Stimulated activated CD4-positive, alpha-beta T cell treated with anti-CD3 and anti-CD28 coated beads, TNF-alpha, amount 100 ng/mL, for 48 hours (primary cell): ENCODE measurements at regions not wholly inside any gene's neighbourhood (a gene's known extent, or its start where the extent isn't known, plus 50 kb on each side); places are given as distances from the start of the nearest gene placed in this dataset.

Source experiments
- DNase-seq, 3 donors: peaks; one replicate each; pipeline ENCODE4 v3.0.0-alpha.2; 2020; ENCODE audit warnings: low read depth in 3 of 3

DNA sequence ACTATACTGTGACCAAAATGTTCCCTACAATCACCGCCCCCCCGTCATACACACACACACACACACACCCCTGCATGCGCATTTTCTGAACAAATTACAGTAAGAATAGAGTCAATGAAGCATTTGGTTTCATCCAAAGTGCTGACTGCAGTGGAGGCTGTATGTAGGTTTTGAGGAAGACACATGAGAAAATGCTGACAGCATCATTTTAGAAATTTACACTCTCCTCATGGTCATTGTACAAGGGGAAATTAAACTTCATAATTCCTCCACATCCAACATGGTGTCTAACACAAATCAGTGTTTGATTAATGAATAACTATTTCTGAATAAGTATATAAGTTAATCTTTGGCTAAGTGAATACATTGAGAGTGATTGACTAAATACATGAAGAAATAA lies 1126.8 kb upstream of the PHF14 start:
- no peak for DNase-seq

DNA sequence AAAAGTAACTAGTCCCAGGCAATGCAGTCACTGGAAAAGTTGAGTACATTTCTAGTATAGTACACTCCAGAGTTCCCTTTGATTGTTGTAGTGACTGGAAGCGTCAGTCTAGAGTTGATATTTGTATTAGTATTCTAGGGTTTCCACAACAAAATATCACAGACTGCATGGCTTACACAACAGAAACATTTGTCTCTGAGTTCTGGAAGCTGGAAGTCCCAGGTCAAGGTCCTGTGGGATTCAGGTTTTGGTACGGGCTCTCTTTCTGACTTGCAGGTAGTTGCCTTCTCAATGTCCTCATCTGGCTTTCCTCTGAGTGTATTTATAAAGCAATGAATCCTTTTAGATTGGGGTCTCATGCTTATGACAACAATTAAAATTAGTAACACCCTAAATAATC lies 1119.1 kb upstream of the PHF14 start:
- DNase-seq, result no peak

DNA sequence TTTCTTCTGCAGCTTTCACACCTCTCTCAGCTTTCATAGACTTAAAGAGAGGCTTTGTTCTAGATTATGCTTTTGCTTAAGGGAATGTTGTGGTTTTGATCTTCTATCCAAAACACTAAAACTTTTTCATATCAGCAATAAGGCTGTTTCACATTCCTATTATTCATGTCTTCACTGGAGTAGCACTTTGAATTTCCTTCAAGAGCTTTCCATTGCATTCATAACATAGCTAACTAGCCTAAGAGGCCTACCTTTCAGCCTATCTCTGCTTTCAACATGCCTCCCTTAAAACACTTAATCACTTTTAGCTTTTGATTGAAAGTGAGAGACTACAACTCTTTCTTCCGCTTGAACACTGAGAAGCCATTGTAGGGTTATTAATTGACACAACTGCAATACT lies 1117.0 kb upstream of the PHF14 start:
- DNase-seq, result no peak

DNA sequence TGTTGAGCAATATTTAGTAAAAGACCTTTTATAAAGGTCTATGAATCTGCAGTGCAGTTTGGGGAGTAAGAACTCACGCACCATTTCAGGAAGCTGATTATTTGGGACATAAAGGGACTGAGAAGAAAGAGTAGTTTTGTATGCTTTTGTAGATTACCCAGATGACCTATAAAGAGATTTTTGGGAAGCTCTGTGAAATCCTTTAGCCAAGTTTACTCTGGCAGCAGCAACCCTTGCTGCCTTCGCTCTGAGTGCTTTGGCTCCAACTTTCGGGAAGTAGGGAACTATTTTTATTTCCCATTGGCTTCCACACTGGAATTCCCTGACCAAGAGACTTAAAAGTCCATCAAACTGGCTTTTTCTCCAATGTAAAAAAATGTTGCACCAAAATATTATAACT lies 1110.1 kb upstream of the PHF14 start:
- DNase-seq, result no peak

DNA sequence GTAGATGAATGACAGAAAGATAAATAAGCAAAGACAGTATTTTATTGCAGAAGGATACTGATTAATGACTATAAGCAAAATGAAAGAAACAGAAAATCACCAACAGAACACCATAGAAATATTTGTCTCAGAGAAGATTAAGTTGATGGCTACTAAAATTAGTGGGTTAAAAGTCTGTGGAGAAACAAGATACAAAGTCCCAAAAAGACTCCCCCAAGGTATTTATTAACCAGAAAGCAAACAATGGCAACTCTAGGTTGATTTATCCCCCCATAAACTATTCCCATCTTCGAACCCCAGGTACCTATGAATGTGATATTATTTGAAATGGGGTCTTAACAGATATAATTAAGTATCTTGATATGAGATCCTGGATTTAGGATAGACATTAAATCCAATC lies 1104.5 kb upstream of the PHF14 start:
- no peak for DNase-seq

DNA sequence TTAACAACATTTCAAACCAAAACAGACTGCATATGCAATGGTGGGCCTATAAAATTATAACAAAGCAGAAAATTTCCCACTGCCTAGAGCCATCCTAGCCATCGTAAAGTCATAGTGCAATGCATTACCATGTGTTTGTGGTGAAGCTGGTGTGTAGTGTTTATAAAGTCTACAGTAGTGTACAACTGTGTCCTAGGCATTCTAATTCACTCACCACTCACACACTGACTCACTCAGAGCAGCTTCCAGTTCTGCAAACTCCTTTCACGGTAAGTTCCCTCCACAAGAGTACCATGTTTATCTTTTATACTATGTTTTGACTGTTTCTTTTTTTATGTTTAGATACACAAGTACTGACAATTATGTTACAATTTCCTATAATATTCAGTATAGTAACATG lies 1104.1 kb upstream of the PHF14 start:
- DNase-seq, result no peak

DNA sequence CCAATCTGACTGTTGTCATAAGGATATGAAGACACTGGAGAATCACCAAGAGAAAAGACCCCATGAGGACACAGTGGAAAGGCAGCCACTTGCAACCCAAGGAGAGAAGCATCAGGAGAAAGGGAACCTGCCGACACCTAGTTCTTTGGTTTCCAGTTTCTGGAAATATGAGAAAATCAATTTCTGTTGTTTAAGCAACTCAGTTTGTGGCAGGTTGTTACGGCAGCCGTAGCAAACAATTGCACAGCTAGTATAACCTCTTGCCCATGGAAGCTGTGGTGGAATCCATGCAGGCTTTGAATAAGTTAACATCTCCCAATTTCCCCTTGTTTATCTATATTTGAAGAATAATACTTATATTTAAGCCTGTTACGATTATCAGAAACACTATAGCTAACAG lies 1103.0 kb upstream of the PHF14 start:
- DNase-seq, result no peak

DNA sequence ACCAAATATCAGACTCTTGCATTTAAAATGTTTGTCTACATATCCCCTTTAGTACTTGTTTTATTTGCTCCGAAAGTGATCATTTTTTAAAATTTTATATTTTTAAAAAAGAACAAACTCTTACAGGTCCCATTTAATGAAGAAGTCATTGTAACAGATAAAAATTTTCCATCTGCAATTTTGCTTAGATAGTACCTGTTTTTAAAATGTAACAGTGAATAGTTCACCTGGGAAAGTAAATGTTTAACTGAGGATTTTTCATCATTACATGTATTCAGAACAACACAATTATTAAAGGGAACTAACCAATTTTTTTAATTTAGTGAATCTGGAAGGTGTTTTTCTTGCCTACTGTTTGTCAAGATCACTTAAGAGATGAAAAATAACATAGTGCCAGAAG lies 1099.5 kb upstream of the PHF14 start:
- DNase-seq, result no peak

DNA sequence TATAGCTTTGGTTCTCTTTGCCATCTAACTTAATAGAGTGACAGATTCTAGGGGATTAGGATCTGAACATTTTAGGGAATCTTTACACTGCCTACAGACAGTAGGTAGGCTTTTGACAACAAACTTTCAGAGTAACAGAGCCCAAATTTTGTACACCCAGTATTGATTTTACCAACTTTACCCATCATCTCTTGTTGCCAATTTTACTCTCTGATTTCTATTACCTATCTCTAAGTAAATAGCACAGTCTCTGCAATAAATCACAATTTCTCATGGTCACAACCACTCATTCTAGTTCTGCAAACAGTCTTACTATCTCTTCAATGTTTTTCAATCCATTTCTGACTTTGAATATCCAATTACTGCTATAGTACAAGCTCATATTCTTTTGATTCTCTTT lies 1097.6 kb upstream of the PHF14 start:
- DNase-seq, result no peak

DNA sequence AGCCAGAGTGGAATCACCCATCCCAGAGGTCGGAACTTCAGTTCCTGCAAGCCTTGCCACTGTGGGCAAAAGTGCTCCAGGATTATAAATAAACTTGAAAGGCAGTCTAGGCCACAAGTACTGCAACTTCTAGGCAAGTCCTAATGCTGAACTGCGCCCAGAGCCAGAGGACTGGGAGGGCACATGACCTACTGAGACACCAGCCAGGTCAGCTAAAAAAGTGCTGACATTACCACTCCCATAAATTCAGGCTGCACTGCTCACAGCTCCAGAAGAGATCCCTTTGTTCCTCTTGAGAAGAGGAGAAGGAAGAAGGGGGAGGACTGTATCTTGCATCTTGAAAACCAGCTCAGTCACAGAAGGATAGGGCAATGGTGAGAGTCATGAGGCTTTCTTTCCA lies 1084.1 kb upstream of the PHF14 start:
- no peak for DNase-seq

DNA sequence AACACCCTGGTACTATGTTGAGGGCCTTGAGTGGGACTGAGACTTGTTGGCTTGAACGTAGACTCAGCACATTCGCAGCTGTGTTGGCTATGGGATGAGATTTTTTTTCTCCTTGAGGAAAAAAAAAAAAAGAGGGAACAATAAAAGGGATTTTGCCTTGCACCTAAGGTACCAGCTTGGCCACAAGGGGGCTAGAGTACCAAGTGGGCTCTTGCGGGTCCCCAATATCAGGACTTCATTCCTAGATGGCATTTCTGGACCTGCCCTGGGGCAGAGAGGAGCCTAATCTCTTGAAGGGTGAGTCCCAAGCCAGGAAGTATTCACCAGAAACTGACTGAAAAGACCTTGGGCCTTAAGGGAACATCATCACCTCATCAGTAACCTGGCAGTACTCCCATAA lies 1083.6 kb upstream of the PHF14 start:
- no peak for DNase-seq

DNA sequence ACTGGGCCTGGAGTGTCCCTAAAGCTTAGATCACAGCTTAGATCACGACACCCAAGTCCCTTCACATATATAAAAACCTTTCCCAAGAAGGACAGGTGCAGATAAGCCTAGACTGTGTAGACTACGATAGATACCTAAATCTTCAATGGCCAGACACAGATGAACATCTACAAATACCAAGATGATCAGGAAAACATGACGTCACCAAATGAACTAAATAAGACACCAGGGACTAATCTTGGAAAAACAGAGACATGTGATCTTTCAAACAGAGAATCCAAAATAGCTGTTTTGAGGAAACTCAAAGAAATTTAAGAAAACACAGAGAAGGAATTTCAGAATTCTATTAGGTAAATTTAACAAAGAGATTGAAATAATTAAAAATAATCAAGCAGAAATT lies 1082.6 kb upstream of the PHF14 start:
- no peak for DNase-seq

DNA sequence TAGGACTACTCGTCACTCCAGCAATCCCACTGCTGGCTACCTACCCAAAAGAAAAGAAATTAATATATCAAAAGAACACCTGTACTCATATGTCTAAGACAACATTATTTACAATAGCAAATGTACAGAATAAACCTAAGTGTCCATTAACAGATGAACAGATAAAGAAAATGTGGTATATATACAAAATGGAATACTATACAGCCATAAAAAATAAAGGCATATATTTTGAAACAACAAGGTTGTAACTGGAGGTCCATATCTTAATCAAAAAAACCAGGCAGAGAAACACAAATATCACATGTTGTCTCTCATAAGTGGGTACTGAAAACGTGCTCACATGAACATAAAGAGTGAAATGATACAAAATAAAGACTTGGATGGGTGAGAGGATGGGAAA lies 1073.3 kb upstream of the PHF14 start:
- DNase-seq, result no peak

DNA sequence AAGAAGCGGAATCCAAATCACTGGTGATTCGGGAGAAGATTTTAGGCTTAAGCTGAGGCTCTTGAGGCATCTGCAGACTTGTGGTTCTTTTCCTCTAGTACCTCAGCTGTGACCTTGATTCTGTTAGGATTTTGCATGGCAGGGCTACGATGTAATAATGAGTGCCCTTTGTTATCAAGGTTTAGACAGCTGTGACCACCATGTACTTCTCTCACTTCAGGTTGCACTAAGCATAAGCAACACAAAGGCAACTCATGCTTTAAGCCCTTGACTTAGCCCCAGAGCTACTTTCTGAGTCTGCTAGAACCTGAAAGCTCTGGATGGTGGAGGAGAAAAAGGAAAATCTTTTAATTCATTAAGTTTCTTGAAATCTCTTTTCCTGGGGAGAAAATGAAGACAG lies 1052.3 kb upstream of the PHF14 start:
- no peak for DNase-seq

DNA sequence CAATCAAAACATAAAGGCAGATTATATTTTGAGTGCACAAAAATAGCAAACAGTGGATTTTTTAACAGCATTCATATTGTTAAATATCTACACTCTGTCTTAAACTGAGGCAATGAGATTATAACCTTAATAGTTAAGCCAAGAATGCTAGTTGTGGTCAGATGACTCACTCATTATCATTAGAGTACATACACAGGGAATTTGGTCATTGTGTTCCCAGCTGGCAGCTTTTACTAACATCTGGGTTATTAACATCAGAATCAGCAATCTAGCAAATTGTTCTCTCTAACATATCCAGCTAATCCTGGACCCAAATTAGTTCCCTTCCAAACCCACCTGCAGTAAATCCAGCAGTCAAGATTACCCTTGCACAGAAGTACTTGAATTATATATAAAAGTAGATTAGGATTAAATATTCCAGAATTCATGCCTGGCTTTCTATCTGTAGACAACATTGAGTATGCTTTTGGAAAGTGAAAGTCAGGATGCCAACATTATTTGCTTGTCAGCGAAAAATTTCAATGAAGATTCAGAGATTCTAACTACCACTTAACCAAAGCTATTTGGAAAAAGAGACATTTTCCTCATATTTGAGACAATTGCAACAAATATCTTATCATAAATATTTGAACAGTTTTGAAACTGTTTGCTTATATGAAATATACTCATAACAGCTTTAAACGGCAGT lies 1035.6 kb upstream of the PHF14 start:
- no peak for DNase-seq

DNA sequence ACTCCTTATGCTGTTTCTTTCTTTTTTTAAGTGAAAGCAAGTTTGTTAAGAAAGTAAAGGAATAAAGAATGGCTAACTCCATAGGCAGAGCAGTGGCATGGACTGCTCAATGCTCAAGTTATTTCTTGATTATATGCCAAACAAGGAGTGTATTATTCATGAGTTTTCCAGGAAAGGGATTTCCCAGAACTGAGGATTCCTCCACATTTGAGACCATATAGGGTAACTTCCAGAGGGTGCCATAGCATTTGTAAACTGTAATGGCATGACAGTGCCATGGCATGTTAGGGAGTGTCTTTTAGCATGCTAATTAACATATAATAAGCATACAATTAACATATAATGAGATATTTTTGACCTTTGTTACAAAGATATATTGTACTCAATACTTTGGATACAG lies 1034.5 kb upstream of the PHF14 start:
- DNase-seq, result no peak

DNA sequence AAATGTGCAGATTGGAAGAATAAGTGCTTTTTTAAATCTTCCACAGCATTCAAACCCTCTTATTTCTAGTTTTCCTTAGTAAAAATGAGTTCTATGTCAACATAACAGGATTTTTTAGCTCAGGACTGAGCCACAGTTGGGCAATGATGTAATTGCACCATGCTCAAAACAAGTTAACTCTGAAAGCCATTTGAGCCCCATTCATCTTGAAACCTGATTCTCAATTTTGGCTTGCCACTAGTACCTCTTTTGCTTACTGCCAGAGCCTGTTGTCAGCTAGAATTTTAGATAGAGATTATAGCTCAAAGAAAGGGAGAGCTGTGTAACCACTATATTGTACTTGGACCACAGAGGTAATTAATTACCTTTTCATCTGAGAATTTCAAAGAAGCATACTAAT lies 1028.5 kb upstream of the PHF14 start:
- DNase-seq, result no peak

DNA sequence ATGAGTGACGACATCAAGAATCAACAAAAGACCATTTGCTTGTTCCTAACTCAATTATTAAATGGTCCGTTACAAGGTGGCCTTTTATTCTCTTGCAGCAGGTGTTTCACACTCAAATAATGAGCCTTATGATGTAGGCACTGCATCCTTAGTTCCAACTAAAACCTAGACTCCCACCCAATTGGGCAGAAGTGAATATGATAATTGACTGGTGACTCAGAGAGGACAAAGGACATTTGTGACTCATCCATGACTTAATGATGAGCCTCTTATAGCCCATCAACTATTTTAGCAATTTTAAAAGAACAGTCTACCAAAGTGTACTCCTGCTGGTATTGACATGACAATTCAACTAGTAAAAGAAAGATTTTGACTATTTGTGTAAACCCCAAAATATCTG lies 1027.8 kb upstream of the PHF14 start:
- DNase-seq, result no peak

DNA sequence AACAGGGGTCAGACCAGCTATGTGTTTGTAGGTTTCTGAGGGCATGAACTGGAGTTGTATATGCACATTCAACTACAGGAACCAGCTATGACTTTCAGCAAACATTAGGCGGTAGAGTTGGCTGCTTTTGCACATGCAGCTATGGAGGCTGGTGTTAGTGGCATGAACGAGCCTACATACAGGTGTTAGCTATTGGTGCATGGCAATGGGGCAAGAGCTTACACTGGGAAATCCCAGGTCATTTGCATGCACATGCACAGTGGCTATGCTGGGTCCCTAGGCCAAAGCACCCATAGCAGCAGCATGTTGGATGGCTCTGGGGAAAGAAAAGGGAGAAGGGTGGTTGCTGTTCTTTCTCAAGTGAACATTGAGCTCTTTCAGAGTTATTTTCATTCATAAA lies 1018.5 kb upstream of the PHF14 start:
- no peak for DNase-seq

DNA sequence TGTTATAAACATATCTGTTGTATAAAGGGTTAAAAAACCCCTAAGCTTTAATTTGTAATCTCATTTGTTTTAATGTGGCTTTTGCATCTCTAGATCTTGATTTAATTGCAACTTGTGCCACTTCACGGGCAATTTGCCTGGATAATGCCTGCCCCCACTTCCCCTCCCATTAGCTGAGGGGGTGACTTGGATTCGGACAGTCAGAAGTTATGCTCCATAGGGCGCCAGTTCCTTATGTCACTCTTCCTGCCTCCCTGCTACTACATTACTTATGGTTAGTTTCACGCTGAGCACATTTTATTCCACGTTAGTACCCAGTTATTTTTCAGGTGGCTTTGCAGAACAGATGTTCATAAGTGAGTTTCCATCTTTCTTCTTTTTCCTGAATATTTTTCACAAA lies 1015.2 kb upstream of the PHF14 start:
- DNase-seq, result no peak

DNA sequence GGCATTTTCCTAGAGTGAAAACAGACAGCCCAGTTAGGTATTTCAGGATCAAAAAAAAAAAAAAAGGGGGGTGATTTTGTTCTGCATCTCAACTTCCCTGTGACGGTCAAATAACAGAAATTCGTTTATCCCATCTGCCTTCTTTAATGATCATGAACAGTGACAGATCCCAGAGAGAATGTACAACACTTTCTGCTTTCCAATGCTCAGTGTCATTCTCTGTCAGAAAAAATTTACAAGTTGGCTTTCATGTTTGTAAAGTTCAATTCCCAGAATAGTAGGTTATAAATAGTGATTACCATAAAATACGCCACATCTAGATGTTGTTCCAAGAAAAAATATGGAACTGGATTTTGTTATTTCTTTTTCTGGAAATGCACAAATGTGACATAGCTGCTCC lies 1013.2 kb upstream of the PHF14 start:
- DNase-seq, result no peak

DNA sequence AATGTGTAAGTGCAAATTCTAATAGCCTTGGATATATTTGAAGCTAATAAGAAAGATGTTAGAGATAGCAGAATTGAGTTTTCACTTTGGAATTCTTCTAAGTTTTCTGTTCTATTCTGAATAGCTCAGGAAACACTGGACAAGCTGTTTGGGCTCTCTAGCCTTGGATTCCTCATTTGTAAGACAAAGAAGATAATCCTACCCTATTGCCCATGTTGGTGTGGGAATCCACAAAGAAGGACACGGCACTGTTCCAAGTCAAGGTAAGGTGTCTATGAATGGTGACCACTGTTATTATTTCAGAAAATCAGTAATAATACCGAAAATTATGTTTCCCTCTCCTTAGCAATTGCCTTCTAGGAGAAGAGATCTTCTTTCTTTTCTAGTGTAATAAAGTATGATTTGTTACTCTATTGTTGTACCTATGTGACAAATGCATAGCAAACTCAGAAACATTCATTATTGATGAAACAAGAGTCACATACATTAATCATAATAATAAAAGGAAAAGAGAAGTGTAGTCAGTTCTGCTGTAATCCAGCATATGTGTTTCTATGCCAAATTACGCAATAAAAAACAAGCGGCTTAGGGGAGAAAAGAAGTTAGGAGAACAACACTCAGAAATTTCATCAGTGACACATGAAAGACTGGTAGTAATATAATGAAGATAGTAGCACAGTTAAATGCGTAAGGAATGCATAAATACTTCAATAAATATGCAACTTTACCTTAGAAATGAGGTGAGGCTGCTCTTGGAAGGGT lies 1012.3 kb upstream of the PHF14 start:
- no peak for DNase-seq

DNA sequence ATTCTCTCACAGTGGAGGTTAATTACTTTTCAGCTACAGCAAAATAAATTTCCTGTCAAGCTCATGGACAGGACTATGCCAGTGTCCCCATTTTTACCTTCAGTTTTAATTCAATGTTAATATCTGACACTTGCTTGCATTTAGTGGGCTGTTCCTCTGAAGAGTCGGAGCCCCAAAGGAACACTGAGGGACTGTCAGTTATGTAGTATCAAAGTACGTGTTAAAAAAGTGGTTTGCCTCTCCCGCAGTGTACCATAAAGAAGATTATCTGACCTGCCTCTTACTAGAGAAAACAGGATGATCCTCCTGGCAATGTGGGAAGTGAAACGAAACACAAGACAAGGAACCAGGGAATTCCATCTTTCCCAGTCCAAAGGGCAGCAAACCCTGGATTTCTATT lies 1010.9 kb upstream of the PHF14 start:
- no peak for DNase-seq
